Keratinocyte (primary cell): ENCODE measurements at regions not wholly inside any gene's neighbourhood (a gene's known extent, or its start where the extent isn't known, plus 50 kb on each side); places are given as distances from the start of the nearest gene placed in this dataset.

Experiments used
- EZH2 ChIP-seq: IDR thresholded peaks from one replicate; pipeline ENCODE4 v1.6.1; 2012; ENCODE audit warnings: inconsistent platforms, mild to moderate bottlenecking, low read length, moderate library complexity
- TF ChIP-seq, protein P1 (sequence below), 3 experiments: IDR thresholded peaks in 1 of 3; conservative IDR thresholded peaks in 1 of 3; optimal IDR thresholded peaks in 1 of 3; 2 replicates in 2 of 3; 3 replicates in 1 of 3; pipeline versions ENCODE3 to v1.5.1; 2011; ENCODE audit warnings: low read length in 3 of 3, mild to moderate bottlenecking in 3 of 3, moderate library complexity in 2 of 3, control low read depth in 1 of 3, inconsistent platforms in 1 of 3; ENCODE audit not compliant: insufficient read depth in 2 of 3; ENCODE audit errors: extremely low read depth in 1 of 3

DNA sequence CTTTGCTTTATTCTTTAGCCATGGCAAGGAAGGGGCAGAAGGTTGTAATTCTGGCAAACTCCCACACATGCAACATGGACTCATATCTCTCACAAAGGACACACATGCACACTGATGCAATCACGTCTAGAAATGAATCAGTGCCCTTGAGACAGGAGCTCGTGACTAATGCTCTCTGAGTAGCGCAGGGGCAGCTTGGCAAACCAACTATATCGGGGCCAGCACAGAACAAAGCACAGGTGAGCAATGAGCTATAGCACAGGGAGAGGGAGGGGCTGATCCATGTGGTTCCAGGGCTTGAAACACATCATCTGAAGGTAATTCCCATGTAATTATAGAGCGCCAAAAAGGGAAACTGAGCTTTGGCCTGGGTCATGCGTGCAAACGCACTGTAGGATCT is 165.2 kb upstream of the KLF7 start:
- TF ChIP-seq, protein P1, sequence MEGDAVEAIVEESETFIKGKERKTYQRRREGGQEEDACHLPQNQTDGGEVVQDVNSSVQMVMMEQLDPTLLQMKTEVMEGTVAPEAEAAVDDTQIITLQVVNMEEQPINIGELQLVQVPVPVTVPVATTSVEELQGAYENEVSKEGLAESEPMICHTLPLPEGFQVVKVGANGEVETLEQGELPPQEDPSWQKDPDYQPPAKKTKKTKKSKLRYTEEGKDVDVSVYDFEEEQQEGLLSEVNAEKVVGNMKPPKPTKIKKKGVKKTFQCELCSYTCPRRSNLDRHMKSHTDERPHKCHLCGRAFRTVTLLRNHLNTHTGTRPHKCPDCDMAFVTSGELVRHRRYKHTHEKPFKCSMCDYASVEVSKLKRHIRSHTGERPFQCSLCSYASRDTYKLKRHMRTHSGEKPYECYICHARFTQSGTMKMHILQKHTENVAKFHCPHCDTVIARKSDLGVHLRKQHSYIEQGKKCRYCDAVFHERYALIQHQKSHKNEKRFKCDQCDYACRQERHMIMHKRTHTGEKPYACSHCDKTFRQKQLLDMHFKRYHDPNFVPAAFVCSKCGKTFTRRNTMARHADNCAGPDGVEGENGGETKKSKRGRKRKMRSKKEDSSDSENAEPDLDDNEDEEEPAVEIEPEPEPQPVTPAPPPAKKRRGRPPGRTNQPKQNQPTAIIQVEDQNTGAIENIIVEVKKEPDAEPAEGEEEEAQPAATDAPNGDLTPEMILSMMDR (optimal IDR thresholded peaks at IDR 0.05 in 1 of 3, IDR thresholded peaks at IDR 0.05 in 1 of 3, conservative IDR thresholded peaks at IDR 0.05 in 1 of 3; ENCODE audit: extremely low read depth in 1 of 3, insufficient read depth in 2 of 3, low read length in 3 of 3), result no peak
- TF ChIP-seq EZH2, result no peak
